ENCODE measurements at regions not wholly inside any gene's neighbourhood (a gene's known extent, or its start where the extent isn't known, plus 50 kb on each side); places are given as distances from the start of the nearest gene placed in this dataset.

DNA sequence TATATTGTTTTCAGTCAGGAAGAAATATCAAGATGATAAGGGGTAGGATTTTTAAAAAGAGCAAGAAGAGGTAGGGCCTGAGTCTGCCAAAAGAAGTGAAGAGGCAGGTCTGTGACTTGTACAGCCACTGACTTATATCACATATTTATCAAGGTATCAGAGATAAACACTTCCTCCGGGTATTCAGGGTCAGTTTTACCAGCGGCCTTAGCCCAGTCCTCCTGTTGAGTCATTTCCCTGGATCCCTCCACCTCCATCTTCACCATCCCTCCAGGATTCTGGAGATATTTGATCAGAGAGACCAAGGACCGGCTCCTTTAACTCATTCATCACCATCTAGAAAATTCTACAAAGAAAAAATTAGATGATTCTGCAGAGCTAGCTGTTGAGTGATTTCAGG, 375.7 kb upstream of the TUSC1 start:
- TF ChIP-seq, protein P1, sequence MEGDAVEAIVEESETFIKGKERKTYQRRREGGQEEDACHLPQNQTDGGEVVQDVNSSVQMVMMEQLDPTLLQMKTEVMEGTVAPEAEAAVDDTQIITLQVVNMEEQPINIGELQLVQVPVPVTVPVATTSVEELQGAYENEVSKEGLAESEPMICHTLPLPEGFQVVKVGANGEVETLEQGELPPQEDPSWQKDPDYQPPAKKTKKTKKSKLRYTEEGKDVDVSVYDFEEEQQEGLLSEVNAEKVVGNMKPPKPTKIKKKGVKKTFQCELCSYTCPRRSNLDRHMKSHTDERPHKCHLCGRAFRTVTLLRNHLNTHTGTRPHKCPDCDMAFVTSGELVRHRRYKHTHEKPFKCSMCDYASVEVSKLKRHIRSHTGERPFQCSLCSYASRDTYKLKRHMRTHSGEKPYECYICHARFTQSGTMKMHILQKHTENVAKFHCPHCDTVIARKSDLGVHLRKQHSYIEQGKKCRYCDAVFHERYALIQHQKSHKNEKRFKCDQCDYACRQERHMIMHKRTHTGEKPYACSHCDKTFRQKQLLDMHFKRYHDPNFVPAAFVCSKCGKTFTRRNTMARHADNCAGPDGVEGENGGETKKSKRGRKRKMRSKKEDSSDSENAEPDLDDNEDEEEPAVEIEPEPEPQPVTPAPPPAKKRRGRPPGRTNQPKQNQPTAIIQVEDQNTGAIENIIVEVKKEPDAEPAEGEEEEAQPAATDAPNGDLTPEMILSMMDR (IDR thresholded peaks at IDR 0.05) = no peak
- TF ChIP-seq POLR2A (IDR thresholded peaks at IDR 0.05) (no peak), POLR2AphosphoS5 (IDR thresholded peaks at IDR 0.05; ENCODE audit: insufficient read depth in 1 of 2, low read depth in 1 of 2) (no peak)
